ENCODE measurements at regions not wholly inside any gene's neighbourhood (a gene's known extent, or its start where the extent isn't known, plus 50 kb on each side); places are given as distances from the start of the nearest gene placed in this dataset.

DNA sequence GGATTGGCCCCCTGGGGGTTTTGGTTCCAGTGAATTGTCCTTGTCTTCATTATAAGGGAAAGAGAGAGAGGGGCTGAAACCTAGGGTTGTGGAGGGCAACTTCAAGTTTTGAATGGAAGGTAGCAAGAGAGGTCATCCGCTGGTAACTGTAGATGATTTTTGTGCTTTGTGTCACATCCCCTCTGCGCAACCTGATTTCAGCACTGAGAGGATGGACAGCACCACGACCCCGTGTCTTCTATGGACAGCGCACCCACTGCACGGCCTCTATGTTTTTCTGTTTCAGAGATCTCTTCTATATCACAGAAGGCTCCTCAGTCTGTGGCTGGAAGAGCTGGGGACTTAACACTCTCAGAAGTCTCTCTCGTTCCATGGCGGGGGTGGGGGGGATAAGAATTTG, 127.0 kb upstream of the RPH3A start:
- Histone ChIP-seq H2BK20ac (ENCODE audit: low read depth, low read length) (no peak overlapping the region), H4K20me1 (ENCODE audit: insufficient read depth, low read length) (no peaks in the 10 kb centered on the region), H2AK9ac (replicated peaks; ENCODE audit: low read depth, low read length, poor library complexity) (no peak overlapping the region), H3K14ac (replicated peaks; ENCODE audit: low read depth, low read length) (no peak overlapping the region), H3K18ac (ENCODE audit: low read depth, low read length) (no peak overlapping the region), H3K4me2 (ENCODE audit: low read depth, low read length) (no peak overlapping the region), H4K91ac (ENCODE audit: insufficient read depth, low read depth, low read length) (no peak overlapping the region), H3K4me1 (ENCODE audit: control insufficient read depth, insufficient read depth, low read length) (no peaks in the 10 kb centered on the region), H3K27me3 (ENCODE audit: control insufficient read depth, insufficient read depth, low read length) (no peaks in the 10 kb centered on the region), H3K23ac (ENCODE audit: low read depth, low read length) (no peak overlapping the region), H2AFZ (replicated peaks; ENCODE audit: low read length, poor library complexity) (no peak overlapping the region), H3K4ac (ENCODE audit: low read depth, low read length) (no peak overlapping the region), H3K9me3 (ENCODE audit: control insufficient read depth, insufficient read depth, low read length) (no peaks in the 10 kb centered on the region; the same call in 1 of the 2 replicates), H3K36me3 (ENCODE audit: control insufficient read depth, insufficient read depth, low read length) (no peaks in the 10 kb centered on the region), H2BK15ac (ENCODE audit: low read depth, low read length) (no peak overlapping the region), H3K4me3 (ENCODE audit: insufficient read depth, low read depth, low read length) (no peak overlapping the region), H2AK5ac (ENCODE audit: low read depth, low read length) (no peak overlapping the region), H3K56ac (ENCODE audit: extremely low read depth, insufficient read depth, low read length) (no peak overlapping the region), H3K27ac (ENCODE audit: insufficient read depth, low read length) (no peak overlapping the region), H2BK120ac (ENCODE audit: low read depth, low read length) (no peak overlapping the region), H2BK5ac (ENCODE audit: low read depth, low read length, poor library complexity, severe bottlenecking) (no peak overlapping the region), H3K79me1 (ENCODE audit: low read depth in 1 of 2, low read length in 2 of 2) (no peaks in the 10 kb centered on the region), H3K9ac (ENCODE audit: low read depth, low read length) (no peak overlapping the region), H4K8ac (ENCODE audit: low read depth in 2 of 2, low read length in 2 of 2) (no peak overlapping the region), H3K9me1 (ENCODE audit: insufficient read depth, low read length) (no peaks in the 10 kb centered on the region), H4K5ac (ENCODE audit: low read depth, low read length) (no peak overlapping the region)
- in situ Hi-C loops (cut with MboI; ENCODE audit: low sequenced_read_pairs) (no loop called here), intact Hi-C loops (cut with micrococcal nuclease) (no loop called here), dilution Hi-C loops (cut with HindIII; ENCODE audit: low sequenced_read_pairs, unreplicated experiment) (no loop called here)
- ATAC-seq (ENCODE audit: low read depth) (no peak), DNase-seq (no peak)
- 20% methylated on average over 1 of the region's 8 CpGs; no CpG with 5 or more reads in 1 of the 2 experiments for WGBS, 2 experiments (ENCODE audit: extremely low coverage in 2 of 2, insufficient read length in 1 of 2)
- ChIA-PET CTCF (no interaction called here), POLR2A (ENCODE audit: unreplicated experiment) (no interaction called here)
- BruUV-seq (replicated peaks): no TSS peak
- TF ChIP-seq MXI1 (IDR thresholded peaks at IDR 0.05; ENCODE audit: borderline replicate concordance, low read depth, low read length) (0 out of 2 replicates have a peak, but pooled peaks have one; percentile 11), NFE2L2 (IDR thresholded peaks at IDR 0.05; ENCODE audit: low read depth, low read length) (no peak)
